Dermis microvascular lymphatic vessel endothelial cell (primary cell): ENCODE measurements at regions not wholly inside any gene's neighbourhood (a gene's known extent, or its start where the extent isn't known, plus 50 kb on each side); places are given as distances from the start of the nearest gene placed in this dataset.

Experiments used
- DNase-seq, 2 donors: peaks; one replicate each; pipeline versions ENCODE4 v3.0.0 to v3.0.0-alpha.2; 2010; ENCODE audit warnings: low read depth in 2 of 2

DNA sequence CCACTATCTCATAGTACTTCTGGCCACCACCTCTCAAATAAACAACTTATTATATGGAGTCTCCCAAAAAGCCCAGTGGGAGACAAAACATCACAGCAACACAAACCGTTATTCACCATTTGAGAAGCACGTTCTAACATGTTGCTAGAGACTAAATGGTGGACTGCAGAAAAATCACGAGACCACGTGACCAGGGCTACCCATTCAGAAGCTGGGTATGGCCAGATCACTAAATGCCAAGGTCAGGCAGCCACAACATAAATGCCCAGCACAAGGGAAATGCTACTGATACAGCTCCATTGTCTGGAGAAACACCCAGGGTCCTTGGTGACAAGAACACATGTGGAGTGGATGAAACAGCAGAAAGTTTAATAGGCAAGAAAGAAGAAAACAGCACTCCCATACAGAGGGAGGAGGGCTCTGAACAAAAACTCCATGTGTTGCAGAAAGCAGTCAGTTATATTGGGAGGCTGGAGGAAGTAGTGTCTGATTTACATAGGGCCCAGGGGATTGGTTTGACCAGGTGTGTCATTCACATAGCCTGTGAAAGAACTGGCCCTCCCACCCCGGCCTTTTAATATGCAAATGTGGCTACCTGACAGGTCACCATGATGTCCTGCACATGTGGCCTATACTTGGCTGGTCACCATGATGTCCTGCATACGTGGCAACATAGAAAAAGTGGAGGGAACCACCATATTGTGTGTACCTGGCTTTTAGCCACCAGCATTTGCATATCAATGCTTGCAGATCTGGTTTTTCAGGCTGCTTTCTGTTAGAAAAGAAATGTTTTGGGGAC is 97.2 kb downstream of the TRIM36 start:
- DNase-seq = no peak

DNA sequence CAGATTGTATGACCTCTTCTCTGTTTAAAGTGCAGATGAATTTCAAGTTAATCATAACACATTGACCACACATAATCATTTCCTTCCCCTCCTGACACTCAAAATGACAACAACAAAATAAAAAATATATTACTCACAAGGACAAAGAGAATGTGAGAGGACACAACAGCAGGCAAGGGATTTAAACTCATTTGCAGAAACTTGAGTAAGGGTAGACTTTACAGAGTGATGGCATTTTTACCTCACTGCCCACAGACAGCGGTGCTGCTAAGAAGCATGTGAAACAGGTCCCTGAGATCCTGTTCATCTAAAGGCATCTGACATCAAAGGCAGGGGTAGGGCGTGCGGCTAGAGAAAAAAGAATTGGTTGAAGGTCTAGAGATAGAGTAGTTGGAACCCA is 99.0 kb downstream of the TRIM36 start:
- no peak for DNase-seq

DNA sequence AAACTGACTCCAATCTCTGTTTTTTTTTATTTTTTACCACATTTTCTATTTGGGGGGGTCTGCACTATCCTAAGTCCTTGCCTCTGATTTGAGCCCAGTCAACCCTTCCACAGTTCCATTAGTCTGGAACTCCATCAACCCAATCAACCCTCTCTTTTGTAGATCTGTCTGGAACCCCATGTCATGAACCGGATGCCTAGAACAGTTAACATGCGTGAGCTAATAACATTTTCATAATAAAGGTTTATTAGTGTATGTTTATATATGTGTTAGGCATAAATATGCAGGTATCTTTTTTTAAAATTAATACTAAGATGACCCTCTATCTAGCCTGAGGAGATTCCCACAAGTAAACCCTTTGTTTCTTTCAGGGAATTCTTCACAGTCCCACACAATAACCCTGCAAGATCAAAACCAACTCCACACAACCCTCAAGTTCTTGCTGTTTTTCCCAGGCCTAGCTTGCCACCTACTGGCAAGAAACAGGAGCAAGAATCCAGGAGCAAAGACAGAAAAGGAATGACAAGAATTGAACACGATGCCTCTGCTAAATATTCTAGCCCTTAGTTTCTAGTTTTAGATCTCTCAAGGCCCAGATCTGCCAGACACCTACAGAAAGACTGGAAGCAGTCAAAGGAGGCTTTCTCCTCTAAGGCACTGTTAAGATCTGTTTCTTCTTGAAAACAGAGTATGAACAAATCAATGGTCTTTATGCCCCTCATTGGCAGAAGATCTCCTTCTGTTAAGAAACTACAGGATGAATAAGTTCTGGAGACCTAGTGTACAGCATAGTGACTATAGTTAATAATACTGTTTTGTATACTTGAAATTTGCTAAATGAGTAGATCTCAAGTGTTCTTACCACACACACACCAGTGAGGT is 100.4 kb downstream of the TRIM36 start:
- DNase-seq = peak in 1 of 2 donors; percentile 37

DNA sequence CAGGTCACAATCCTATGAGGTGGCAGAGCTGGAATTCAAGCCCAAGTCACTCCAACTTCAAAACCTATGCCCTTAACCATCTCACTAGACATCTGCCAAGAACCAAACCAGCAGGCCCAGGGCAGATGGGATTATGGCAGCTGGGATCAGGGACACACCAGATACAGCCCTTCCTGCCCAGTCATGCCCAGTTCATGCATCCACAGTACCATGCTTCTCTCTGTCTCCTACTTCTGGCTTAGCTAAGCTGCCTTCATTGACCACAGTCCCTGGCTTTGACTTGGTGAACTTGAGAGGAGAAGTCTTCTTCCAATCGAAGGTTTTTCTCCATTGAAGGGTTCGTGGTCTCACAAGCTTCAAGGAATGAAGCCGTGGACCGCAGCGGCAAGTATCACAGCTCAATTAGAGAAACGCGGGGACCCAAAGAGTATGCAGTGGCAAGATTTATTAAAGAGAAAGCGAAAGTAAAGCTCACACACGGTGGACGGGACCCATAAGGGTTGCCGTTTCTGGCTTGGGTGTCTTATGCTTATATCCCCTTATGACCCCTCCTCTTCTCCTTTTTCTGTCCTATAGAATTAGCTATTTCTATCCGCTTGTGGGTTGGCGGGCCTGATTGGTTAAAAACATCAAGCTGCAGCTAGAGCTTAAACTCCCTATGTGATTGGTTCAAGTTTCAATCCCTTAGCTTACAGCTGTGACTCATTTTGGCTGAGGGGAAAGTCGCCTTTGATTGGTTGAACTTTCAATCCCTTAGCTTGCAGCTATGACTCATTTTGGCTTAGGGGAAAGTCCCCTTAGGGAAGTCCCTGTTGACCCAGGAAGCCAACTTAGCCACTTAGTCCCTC is 101.2 kb downstream of the TRIM36 start:
- peak in 1 of 2 donors; percentile 21 for DNase-seq

DNA sequence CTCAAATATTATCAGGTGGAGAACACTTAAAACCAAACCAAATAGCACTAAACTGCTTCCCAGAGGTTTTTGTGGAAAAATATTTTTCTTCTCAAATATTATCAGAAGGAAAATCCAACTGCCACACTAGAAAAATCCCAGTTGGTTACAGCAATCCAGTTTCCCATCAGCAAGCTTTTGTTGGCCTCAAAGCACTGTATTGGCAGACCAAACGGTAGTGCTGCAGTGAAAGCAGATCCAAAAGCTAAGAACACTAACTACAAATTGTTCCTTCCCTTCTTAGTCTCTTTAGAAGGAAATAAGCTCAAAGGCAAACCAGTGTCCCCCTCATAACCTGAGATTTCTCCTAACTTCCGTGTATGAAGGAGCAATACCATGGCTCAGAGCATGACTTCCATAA is 105.3 kb downstream of the TRIM36 start:
- no peak for DNase-seq

DNA sequence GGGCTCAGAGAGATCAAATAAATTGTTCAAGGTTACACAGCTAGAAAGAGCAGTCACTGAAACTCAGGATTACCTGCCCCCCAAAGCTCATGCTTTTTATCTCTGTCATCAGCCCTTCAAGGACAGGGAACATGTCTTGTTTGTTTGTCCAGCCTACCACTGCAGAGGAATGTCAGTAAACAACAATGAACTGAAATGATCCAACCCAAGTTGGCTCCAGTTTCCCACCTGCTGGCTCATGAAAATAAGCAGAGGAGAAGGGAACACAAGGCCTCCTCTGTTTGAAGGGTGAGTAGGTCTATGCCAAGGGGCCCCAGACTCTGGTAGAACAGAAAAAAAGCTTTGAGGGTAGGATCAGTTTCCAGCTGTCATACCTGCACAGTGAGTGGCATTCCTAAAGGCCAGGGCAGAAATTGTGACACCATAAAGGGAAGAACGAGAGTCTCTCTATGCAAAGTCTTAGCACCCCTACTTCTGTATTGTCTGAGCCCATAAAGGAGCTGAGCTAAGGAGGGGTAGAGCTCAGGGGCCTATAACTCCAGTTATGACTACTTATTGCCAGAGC is 115.2 kb downstream of the TRIM36 start:
- DNase-seq = no peak

DNA sequence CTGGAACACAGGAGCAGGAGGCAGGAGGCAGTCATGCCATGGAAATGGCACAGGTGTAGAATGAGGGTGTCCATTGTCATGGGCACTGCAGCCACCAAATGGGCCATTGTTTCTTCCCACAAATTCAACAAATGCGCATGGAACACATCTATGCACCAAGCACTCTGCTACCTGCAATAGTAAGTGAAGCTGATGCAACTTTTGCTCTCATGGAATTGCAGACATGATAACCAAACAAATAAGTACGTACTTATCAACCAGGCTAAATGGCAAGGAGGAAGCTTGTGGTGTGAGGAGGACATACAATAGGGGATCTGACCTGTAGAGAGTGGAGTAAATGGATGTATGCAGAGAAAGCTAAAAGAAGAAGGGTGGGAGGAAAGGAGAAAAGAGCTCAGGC is 116.8 kb downstream of the TRIM36 start:
- no peak for DNase-seq

DNA sequence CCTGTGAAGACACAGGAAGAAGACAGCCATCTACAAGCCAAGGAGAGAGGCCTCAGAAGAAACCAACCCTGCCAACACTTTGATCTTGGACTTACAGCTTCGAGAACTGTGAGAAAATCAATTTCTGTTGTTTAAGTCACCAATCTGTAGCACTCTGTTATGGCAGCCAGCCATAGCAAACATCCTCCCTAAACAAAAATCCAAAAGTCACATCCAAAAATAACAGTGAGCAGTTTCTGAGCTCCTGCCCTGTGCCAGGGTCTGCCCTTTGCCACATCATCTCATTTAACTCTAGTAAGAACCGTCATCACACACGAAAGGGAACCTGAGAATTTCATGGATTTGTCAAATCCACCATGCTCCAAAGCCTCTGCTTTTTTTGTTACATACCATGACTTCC is 118.8 kb downstream of the TRIM36 start:
- no peak for DNase-seq

DNA sequence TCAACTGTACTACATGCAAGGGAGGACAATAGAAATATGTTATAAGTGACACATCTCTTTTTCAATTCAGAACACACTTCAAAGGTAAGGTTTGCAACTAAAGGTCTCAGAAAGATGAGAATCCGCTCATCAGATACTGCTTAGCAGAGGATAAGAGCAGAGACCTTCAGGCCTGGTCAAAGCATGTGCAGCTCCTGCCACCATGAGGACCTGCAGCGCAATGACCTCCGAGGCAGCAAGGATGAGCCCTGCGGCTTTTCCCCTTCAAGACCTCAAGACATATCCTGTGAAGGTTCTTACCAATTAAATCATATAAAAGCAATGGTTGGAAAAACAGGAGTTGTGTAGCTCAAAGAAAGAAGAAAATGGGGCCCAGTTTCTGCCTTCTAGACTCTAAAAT is 135.8 kb downstream of the TRIM36 start:
- no peak for DNase-seq

DNA sequence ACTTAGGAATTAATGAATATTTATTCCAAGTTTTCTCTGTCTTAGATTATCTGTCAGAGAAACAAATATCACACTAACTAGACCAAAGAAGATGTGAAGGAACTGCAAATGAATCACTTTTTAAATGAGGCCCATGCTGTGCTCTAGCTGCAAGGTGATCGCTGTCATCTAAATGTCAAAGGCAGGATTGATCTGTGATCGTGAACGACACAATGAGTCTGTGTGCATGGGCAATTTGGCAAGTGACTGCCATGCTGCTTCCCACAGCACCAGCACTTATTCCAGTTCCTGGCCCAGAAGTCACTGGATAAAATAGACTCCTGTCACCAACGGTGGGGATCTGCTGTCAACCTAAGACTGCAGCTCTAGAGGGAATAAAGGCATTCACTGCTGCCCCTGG is 141.2 kb downstream of the TRIM36 start:
- DNase-seq = no peak

DNA sequence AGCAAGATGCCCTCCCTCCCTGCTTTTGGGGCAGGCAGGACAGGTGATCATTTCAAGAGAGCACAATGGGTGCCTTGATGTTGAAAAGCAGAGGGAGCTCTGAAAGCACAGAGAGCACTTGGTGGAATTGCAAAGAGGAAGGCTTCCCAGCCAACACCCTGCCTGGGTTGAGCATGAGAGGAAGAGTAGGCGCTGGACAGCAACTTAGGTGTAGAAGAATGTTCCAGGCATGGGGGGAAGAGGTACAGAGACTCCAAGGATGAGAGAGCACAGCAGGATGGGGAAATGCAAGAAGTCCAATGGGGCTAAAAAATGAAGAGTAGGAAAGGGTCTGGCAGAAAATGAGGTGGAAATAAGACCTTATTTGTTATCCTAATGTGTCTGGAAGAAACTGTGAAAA is 144.8 kb downstream of the TRIM36 start:
- DNase-seq = no peak

DNA sequence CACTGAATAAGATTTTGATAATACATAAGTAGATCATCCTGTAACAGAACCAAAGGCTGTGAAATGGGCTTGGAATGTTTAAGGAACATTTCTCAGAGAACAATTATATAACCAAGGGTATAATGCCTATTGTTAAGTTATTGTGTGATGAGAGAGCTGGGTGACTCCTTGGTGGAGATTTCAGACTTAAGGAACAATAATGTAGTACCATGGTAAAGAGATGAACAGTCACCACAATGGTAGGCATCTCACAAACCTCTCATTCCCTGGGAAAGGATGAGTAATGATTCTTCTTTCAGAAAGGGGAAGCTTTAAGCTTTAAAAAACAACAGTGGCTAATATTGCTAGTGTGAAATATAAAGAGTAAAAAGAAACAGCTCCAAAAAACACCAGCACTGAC is 147.4 kb downstream of the TRIM36 start:
- DNase-seq = no peak

DNA sequence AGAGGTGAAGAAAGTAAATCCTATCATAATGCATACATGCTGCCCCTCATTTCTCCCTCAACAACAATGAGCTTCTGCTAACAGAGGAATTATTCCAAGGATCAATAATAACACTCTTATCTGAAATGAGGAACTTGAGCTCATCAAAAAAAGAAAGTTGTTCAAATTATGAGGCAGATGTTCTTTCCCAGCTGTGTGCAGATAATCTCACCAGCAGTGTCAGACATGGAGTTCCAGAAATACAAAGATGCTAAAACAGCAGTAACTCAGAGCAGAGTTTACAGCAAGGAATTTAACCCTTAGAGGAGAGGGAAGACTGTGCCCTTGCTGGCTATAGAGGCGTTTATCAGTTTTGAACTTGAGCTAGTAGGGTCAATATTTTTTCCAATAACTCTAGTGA is 153.1 kb downstream of the TRIM36 start:
- no peak for DNase-seq

DNA sequence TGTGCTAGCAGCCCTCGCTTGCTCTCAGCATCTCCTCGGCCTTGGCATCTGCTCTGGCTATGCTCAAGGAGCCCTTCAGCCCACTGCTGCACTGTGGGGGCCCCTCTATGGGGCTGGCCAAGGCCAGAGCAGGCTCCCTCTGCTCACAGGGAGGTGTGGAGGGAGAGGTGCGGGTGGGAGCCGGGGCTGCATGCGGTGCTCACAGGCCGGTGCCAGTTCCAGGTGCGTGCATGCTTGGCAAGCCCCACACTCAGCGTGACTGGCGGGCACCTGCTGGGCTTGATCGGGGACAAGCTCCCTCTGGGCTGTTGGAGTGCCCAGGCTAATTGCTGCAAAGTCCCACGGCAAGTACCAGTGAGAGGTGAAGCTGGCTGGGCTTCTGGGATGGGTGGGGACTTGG is 170.5 kb downstream of the TRIM36 start:
- DNase-seq = no peak

DNA sequence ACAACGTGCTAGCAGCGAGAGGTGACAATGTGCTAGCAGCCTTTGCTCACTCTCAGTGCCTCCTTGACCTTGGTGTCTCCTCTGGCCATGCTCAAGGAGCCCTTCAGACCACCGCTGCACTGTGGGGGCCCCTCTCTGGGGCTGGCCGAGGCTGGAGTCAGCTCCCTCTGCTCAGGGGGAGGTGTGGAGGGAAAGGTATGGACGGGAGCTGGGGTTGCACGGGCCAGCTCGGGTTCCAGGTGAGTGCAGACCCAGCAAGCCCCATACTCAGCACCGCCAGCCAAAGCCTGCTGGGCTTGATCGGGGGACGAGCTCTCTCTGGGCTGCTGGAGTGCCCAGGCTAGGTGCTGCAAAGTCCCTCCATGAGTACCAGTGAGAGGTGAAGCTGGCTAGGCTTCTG is 180.2 kb downstream of the TRIM36 start:
- no peak for DNase-seq

DNA sequence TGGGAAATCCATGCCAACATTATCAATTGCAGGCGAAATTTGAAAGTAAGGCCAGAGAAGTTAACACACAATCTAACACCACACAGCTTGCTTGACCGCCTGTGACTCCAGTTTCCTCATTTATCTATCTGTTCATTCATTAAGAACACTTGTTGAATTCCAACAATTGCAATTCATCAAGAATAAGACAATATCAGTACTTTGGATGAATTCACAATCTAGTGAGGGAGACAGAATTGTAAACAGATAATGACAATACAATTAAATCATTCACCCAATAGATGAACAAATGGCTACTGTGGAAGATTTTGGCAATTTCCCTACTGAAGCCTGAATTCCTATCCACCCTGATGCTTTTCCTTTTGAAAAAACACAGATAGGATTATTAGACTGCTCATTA is 181.6 kb downstream of the TRIM36 start:
- no peak for DNase-seq

DNA sequence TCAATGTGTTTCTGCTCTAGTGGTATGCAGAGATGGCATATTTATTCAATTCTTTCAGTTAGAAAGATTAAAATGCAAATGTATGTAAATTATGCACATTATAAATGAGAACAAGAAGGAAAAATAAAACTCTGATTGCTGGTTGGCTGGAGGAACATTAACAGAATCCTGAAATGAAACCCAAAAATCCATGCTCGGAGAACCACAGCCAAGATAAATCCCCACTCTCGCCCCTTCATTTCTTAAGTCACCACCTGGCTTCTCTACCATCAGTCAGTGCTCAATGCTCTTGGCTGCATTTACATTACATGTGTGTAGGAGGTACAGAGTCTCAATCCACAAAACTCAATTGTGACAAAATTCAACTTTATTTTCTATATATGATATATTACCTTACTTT is 184.9 kb downstream of the TRIM36 start:
- no peak for DNase-seq

DNA sequence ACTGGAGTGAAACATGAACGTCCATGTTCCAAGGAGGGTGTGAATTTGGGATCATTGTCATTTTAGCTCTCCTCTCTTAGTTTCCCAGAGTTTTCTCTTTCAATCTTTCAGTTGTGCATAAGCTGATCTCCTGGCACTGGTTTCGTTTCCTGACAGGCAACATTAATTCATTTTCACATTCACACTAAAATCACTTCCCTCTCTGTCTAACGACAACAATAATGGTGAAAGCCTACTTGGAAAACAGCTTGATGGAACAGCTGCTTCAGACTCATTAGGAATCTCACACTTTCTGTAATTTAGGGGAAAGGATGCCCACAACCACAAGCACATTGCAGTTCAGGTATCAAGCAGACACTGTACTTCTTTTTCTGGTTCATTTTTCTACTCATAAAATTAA is 188.6 kb downstream of the TRIM36 start:
- DNase-seq = no peak

DNA sequence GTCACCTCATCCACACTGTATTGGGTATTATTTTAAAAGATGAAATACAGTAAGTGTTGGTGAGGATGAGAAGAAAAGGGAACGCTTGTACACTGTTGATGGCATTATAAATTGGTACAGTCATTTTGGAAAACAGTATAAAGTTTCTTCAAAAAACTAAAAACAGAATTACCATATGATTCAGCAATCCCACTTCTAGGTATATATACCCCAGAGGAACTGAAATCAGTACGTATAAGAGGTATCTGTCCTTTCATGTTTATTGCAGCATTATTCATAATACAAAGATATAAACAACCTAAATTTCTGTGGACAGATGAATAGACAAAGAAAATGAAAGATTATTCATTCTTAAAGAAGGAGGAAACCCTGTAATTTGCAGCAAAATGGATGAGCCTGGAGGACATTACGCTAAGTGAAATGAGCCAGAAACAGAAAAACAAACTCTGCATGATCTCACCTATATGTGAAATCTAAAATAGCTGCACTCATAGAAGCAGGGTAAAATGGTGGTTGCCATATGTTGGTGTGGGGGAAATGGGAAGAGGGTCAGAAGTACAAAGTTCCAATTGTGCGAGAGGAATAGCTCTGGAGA is 191.6 kb downstream of the TRIM36 start:
- no peak for DNase-seq

DNA sequence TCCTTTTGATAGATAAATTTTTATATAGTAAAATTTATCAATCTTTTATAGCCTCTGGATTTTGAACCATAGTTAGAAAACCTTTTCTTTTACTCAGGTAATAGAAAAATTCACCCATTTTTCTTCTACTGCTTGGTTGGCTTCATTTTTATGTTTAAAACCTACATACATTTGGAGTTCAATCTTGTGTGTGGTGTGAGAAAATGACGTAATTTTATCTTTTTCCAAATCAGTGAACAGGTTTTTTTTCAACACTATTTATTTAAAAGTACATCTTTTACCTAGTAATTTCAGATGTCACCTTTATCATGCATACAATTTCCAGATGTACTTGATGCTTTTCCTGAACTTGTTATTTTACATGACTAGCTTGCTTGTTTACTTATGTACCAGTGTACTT is 200.2 kb downstream of the TRIM36 start:
- DNase-seq = no peak

DNA sequence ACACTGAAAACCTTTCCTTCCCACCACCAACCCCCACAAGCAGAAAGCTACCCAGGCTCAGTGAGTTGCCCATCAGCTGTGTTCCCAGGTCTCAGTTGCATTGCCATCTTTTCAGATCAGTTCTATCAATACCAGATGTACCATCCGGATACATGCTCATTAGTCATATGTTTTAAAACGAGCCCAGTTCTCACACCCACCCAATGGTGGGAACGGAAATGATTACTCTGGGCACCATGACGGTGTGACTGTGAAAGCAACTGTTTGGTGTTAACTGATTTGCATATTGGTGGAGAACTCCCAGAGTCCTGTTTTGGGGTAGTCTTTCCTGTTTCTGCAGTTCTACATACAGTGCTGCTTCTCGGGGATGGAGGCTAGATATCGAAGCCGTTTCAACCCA is 212.3 kb downstream of the TRIM36 start:
- no peak for DNase-seq
